Keratinocyte (primary cell): ENCODE measurements at regions not wholly inside any gene's neighbourhood (a gene's known extent, or its start where the extent isn't known, plus 50 kb on each side); places are given as distances from the start of the nearest gene placed in this dataset.

Experiments used
- DNase-seq: peaks from one replicate; pipeline ENCODE4 v3.0.0-alpha.2; 2011; ENCODE audit warnings: low read depth, missing footprints, low spot score
- FAIRE-seq: peaks from 2 replicates; lab custom pipeline; 2011; peaks lifted over from hg19 to GRCh38; lab: Jason Lieb, UNC
- H2AFZ ChIP-seq: 2 replicates; pipeline ENCODE4 v1.6.0; 2012; ENCODE audit warnings: low read length, control low read depth, inconsistent platforms; ENCODE audit not compliant: control insufficient read depth
- H3K27ac ChIP-seq: 2 replicates; pipeline ENCODE4 v1.5.1; 2011; ENCODE audit warnings: low read length; ENCODE audit not compliant: control insufficient read depth, insufficient read depth
- H3K27me3 ChIP-seq: 3 replicates; pipeline ENCODE4 v1.6.0; 2011; ENCODE audit warnings: low read length; ENCODE audit not compliant: control insufficient read depth, insufficient read depth; ENCODE audit errors: extremely low read depth
- H3K36me3 ChIP-seq, 2 experiments: 2 replicates in 1 of 2; 3 replicates in 1 of 2; pipeline ENCODE4 v1.5.1; 2011; ENCODE audit warnings: low read length in 2 of 2, mild to moderate bottlenecking in 1 of 2; ENCODE audit not compliant: control insufficient read depth in 2 of 2, insufficient read depth in 2 of 2; ENCODE audit errors: extremely low read depth in 1 of 2
- H3K4me1 ChIP-seq: 3 replicates; pipeline ENCODE4 v1.5.1; 2011; ENCODE audit warnings: low read length; ENCODE audit not compliant: control insufficient read depth, insufficient read depth; ENCODE audit errors: extremely low read depth
- H3K4me2 ChIP-seq: 3 replicates; pipeline ENCODE4 v1.6.0; 2011; ENCODE audit warnings: low read depth, low read length; ENCODE audit not compliant: control insufficient read depth, insufficient read depth; ENCODE audit errors: extremely low read depth
- H3K4me3 ChIP-seq, 3 experiments: fragments of 200-600 bp in 1 of 3; sonication (generic) in 1 of 3; 2 replicates in 2 of 3; 3 replicates in 1 of 3; pipeline ENCODE4 v1.5.1; 2011 to 2016; ENCODE audit warnings: low read length in 3 of 3, mild to moderate bottlenecking in 3 of 3, control low read depth in 2 of 3, inconsistent platforms in 1 of 3, low read depth in 1 of 3, mixed read lengths in 1 of 3, mixed run types in 1 of 3, moderate library complexity in 1 of 3; ENCODE audit not compliant: control insufficient read depth in 2 of 3, insufficient read depth in 2 of 3; ENCODE audit errors: extremely low read depth in 1 of 3
- H3K79me2 ChIP-seq: 2 replicates; pipeline ENCODE4 v1.6.0; 2012; ENCODE audit warnings: low read length; ENCODE audit not compliant: control insufficient read depth, insufficient read depth
- H3K9ac ChIP-seq: 3 replicates; pipeline ENCODE4 v1.6.0; 2011; ENCODE audit warnings: low read length; ENCODE audit not compliant: control insufficient read depth, insufficient read depth; ENCODE audit errors: extremely low read depth
- H3K9me1 ChIP-seq: 3 replicates; pipeline ENCODE4 v1.6.0; 2011; ENCODE audit warnings: low read length; ENCODE audit not compliant: control insufficient read depth, insufficient read depth; ENCODE audit errors: extremely low read depth
- H3K9me3 ChIP-seq: 2 replicates; pipeline ENCODE4 v1.5.1; 2012; ENCODE audit warnings: low read depth, low read length; ENCODE audit not compliant: control insufficient read depth
- H4K20me1 ChIP-seq: 3 replicates; pipeline ENCODE4 v1.6.0; 2011; ENCODE audit warnings: low read length; ENCODE audit not compliant: control insufficient read depth, insufficient read depth; ENCODE audit errors: extremely low read depth
- EZH2 ChIP-seq: IDR thresholded peaks from one replicate; pipeline ENCODE4 v1.6.1; 2012; ENCODE audit warnings: inconsistent platforms, mild to moderate bottlenecking, low read length, moderate library complexity
- dilution Hi-C: fragments of 300-500 bp; cut with MboI; formaldehyde crosslinking; loops from one replicate; pipeline ENCODE4 v1.7.0; 2020; ENCODE audit warnings: low sequenced_read_pairs; ENCODE audit not compliant: extremely low pct_ligation_motif_present
- TF ChIP-seq, protein P1 (sequence below), 3 experiments: IDR thresholded peaks in 1 of 3; conservative IDR thresholded peaks in 1 of 3; optimal IDR thresholded peaks in 1 of 3; 2 replicates in 2 of 3; 3 replicates in 1 of 3; pipeline versions ENCODE3 to v1.5.1; 2011; ENCODE audit warnings: low read length in 3 of 3, mild to moderate bottlenecking in 3 of 3, moderate library complexity in 2 of 3, control low read depth in 1 of 3, inconsistent platforms in 1 of 3; ENCODE audit not compliant: insufficient read depth in 2 of 3; ENCODE audit errors: extremely low read depth in 1 of 3

DNA sequence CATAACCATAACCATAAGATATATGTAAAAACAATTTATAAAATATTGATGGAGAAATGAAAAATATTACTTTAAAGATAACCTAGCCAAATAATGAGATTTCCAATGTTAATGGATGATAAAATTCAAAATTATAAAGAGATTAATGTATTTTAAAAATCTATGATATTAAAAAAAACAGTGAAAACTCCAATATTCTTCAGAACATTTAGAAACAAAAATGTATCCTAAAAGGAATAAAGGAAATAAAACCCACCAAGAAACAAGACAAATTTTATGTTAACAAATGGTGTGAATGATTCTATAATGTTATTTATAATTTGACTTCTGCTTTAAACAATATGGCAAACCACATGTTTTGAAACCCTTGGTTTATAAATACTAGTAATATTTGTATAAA is 1587.8 kb downstream of the PCDH9 start:
- H3K9me1 ChIP-seq: no peaks in the 10 kb centered on the region
- H3K4me2 ChIP-seq: no peak overlapping the region
- no peaks in the 10 kb centered on the region for H3K4me1 ChIP-seq
- H3K27ac ChIP-seq: no peak overlapping the region
- no peak overlapping the region for H3K9ac ChIP-seq
- FAIRE-seq (no peak), DNase-seq (no peak)
- no peak overlapping the region for H3K4me3 ChIP-seq
- H3K9me3 ChIP-seq: no peaks in the 10 kb centered on the region
- dilution Hi-C loops: no loop called here
- H4K20me1 ChIP-seq: no peaks in the 10 kb centered on the region
- no peaks in the 10 kb centered on the region for H3K27me3 ChIP-seq
- H3K36me3 ChIP-seq: no peaks in the 10 kb centered on the region
- TF ChIP-seq, protein P1, sequence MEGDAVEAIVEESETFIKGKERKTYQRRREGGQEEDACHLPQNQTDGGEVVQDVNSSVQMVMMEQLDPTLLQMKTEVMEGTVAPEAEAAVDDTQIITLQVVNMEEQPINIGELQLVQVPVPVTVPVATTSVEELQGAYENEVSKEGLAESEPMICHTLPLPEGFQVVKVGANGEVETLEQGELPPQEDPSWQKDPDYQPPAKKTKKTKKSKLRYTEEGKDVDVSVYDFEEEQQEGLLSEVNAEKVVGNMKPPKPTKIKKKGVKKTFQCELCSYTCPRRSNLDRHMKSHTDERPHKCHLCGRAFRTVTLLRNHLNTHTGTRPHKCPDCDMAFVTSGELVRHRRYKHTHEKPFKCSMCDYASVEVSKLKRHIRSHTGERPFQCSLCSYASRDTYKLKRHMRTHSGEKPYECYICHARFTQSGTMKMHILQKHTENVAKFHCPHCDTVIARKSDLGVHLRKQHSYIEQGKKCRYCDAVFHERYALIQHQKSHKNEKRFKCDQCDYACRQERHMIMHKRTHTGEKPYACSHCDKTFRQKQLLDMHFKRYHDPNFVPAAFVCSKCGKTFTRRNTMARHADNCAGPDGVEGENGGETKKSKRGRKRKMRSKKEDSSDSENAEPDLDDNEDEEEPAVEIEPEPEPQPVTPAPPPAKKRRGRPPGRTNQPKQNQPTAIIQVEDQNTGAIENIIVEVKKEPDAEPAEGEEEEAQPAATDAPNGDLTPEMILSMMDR (optimal IDR thresholded peaks at IDR 0.05 in 1 of 3, IDR thresholded peaks at IDR 0.05 in 1 of 3, conservative IDR thresholded peaks at IDR 0.05 in 1 of 3; ENCODE audit: extremely low read depth in 1 of 3, insufficient read depth in 2 of 3, low read length in 3 of 3): no peak
- no peak for TF ChIP-seq EZH2
- no peak overlapping the region for H2AFZ ChIP-seq
- H3K79me2 ChIP-seq: no peaks in the 10 kb centered on the region

DNA sequence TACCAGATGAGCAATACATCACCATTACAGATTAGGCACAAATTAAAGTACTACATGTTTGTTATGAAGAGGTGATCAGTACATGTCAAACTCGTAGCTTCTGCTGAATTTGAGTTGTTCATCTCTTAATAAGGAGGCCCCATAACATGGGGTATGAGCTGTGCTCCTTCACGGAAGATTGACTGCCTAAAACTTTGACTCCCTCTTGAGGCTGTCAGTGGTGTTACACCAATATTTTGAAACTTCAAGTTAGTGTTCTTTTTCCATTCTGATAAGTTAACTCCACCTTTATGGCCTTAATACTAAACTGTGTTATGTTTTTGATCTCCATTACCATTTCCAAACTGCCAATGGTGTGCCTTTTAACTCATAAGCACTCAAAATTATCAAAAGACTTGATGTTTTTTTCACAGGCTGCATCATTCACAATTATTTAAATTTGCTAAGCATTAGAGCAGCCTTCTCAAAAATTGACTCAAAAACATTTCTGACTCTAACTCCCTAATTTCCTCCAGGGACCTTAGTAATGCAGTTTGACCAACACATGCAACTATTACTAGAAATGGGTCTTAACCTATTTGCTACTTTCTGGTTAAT is 1591.5 kb downstream of the PCDH9 start:
- Histone ChIP-seq H2AFZ (no peak overlapping the region), H3K9me3 (no peaks in the 10 kb centered on the region), H3K27ac (no peak overlapping the region), H3K36me3 (no peaks in the 10 kb centered on the region), H3K9me1 (no peaks in the 10 kb centered on the region), H3K4me2 (no peak overlapping the region), H3K27me3 (no peaks in the 10 kb centered on the region), H3K4me3 (no peak overlapping the region), H4K20me1 (no peaks in the 10 kb centered on the region), H3K79me2 (no peaks in the 10 kb centered on the region), H3K9ac (no peak overlapping the region), H3K4me1 (no peaks in the 10 kb centered on the region)
- dilution Hi-C loops: no loop called here
- TF ChIP-seq EZH2: no peak
- TF ChIP-seq, protein P1 (optimal IDR thresholded peaks at IDR 0.05 in 1 of 3, IDR thresholded peaks at IDR 0.05 in 1 of 3, conservative IDR thresholded peaks at IDR 0.05 in 1 of 3; ENCODE audit: extremely low read depth in 1 of 3, insufficient read depth in 2 of 3, low read length in 3 of 3): peak; percentile 36 to 51 (median 49)
- FAIRE-seq (no peak), DNase-seq (no peak)
